H9 (cell line): ENCODE measurements at regions not wholly inside any gene's neighbourhood (a gene's known extent, or its start where the extent isn't known, plus 50 kb on each side); places are given as distances from the start of the nearest gene placed in this dataset.

Experiments used
- DNase-seq: peaks from one replicate; pipeline ENCODE4 v3.0.0-alpha.2; 2017
- H2AFZ ChIP-seq: one replicate; pipeline ENCODE4 v1.6.1; 2013; ENCODE audit warnings: mild to moderate bottlenecking, low read length, control low read depth, moderate library complexity
- H2AK5ac ChIP-seq: 2 replicates; pipeline ENCODE4 v1.6.1; 2013; ENCODE audit warnings: low read length, control low read depth, mixed read lengths; ENCODE audit not compliant: insufficient read length
- H2BK120ac ChIP-seq: one replicate; pipeline ENCODE4 v1.6.1; 2013; ENCODE audit warnings: low read depth, mild to moderate bottlenecking, low read length, control low read depth, inconsistent platforms; ENCODE audit not compliant: poor library complexity, severe bottlenecking
- H2BK12ac ChIP-seq: 2 replicates; pipeline ENCODE4 v1.6.1; 2013; ENCODE audit warnings: low read length, control low read depth, mixed read lengths, low read depth; ENCODE audit not compliant: insufficient read length
- H2BK15ac ChIP-seq: 2 replicates; pipeline ENCODE4 v1.6.1; 2013; ENCODE audit warnings: low read depth, low read length, control low read depth
- H2BK20ac ChIP-seq: one replicate; pipeline ENCODE4 v1.6.1; 2013; ENCODE audit warnings: low read depth, mild to moderate bottlenecking, low read length, control low read depth, inconsistent platforms; ENCODE audit not compliant: poor library complexity, severe bottlenecking
- H2BK5ac ChIP-seq: 2 replicates; pipeline ENCODE4 v1.6.1; 2013; ENCODE audit warnings: low read length, control low read depth, mixed read lengths; ENCODE audit not compliant: insufficient read length
- H3K14ac ChIP-seq: 2 replicates; pipeline ENCODE4 v1.6.1; 2013; ENCODE audit warnings: low read length, control low read depth; ENCODE audit not compliant: insufficient read depth
- H3K18ac ChIP-seq: 2 replicates; pipeline ENCODE4 v1.6.1; 2013; ENCODE audit warnings: low read depth, mild to moderate bottlenecking, mixed read lengths, low read length, control low read depth; ENCODE audit not compliant: insufficient read length
- H3K23ac ChIP-seq: 2 replicates; pipeline ENCODE4 v1.6.1; 2013; ENCODE audit warnings: low read length, control low read depth, mixed read lengths, low read depth; ENCODE audit not compliant: insufficient read length
- H3K23me2 ChIP-seq: 2 replicates; pipeline ENCODE4 v1.6.1; 2013; ENCODE audit warnings: low read depth, mild to moderate bottlenecking, mixed read lengths, low read length, control low read depth; ENCODE audit not compliant: insufficient read length, poor library complexity, severe bottlenecking
- H3K27ac ChIP-seq: 2 replicates; pipeline ENCODE4 v1.5.1; 2013; ENCODE audit warnings: low read length, control low read depth, mixed read lengths, low read depth; ENCODE audit not compliant: insufficient read length
- H3K27me3 ChIP-seq: 2 replicates; pipeline ENCODE4 v1.6.1; 2013; ENCODE audit warnings: low read length, control low read depth, inconsistent platforms; ENCODE audit not compliant: insufficient read depth
- H3K4ac ChIP-seq: 2 replicates; pipeline ENCODE4 v1.6.1; 2013; ENCODE audit warnings: low read depth, mild to moderate bottlenecking, control low read depth, inconsistent platforms, low read length, moderate library complexity
- H3K4me1 ChIP-seq: 2 replicates; pipeline ENCODE4 v1.6.1; 2013; ENCODE audit warnings: low read length, control low read depth, inconsistent platforms; ENCODE audit not compliant: insufficient read depth
- H3K4me2 ChIP-seq: 2 replicates; pipeline ENCODE4 v1.6.1; 2013; ENCODE audit warnings: low read length, control low read depth, mixed read lengths; ENCODE audit not compliant: insufficient read length, insufficient read depth
- H3K56ac ChIP-seq: 2 replicates; pipeline ENCODE4 v1.6.1; 2013; ENCODE audit warnings: low read depth, mild to moderate bottlenecking, mixed read lengths, low read length, control low read depth; ENCODE audit not compliant: insufficient read length
- H3K79me1 ChIP-seq: 2 replicates; pipeline ENCODE4 v1.6.1; 2013; ENCODE audit warnings: low read depth, mild to moderate bottlenecking, moderate library complexity, low read length, control low read depth, inconsistent platforms; ENCODE audit not compliant: insufficient read depth, poor library complexity, severe bottlenecking
- H3K79me2 ChIP-seq: 2 replicates; pipeline ENCODE4 v1.6.1; 2013; ENCODE audit warnings: low read length, control low read depth, inconsistent platforms; ENCODE audit not compliant: insufficient read depth
- H3K9ac ChIP-seq: 2 replicates; pipeline ENCODE4 v1.6.1; 2013; ENCODE audit warnings: low read length, control low read depth, mixed read lengths; ENCODE audit not compliant: insufficient read length; ENCODE audit errors: extremely low read depth
- H3K9me3 ChIP-seq: one replicate; pipeline ENCODE4 v1.6.1; 2013; ENCODE audit warnings: low read depth, low read length, inconsistent platforms; ENCODE audit not compliant: control insufficient read depth
- H3T11ph ChIP-seq: one replicate; pipeline ENCODE4 v1.6.1; 2013; ENCODE audit warnings: mild to moderate bottlenecking, low read length, control low read depth, inconsistent platforms
- H4K20me1 ChIP-seq: one replicate; pipeline ENCODE4 v1.6.1; 2013; ENCODE audit not compliant: control insufficient read depth, insufficient read length, insufficient read depth
- H4K5ac ChIP-seq: 2 replicates; pipeline ENCODE4 v1.6.1; 2013; ENCODE audit warnings: low read depth, mild to moderate bottlenecking, mixed read lengths, low read length, control low read depth; ENCODE audit not compliant: insufficient read length
- H4K8ac ChIP-seq: replicated peaks from 2 replicates; pipeline ENCODE4 v1.6.1; 2013; ENCODE audit warnings: low read length, control low read depth, mixed read lengths, low read depth; ENCODE audit not compliant: insufficient read length
- H4K91ac ChIP-seq: 2 replicates; pipeline ENCODE4 v1.6.1; 2013; ENCODE audit warnings: low read depth, mild to moderate bottlenecking, moderate library complexity, mixed read lengths, low read length, control low read depth; ENCODE audit not compliant: insufficient read length
- H3K27ac Mint-ChIP-seq, 3 experiments: 2 replicates in 2 of 3; 3 replicates in 1 of 3; pipeline ENCODE4 v1.8.0; 2020 to 2021; ENCODE audit warnings: mixed read lengths in 3 of 3, mild to moderate bottlenecking in 1 of 3, moderate library complexity in 1 of 3
- H3K27me3 Mint-ChIP-seq: 2 replicates; pipeline ENCODE4 v1.8.0; 2021; ENCODE audit warnings: low read depth, mild to moderate bottlenecking, moderate library complexity, mixed read lengths
- H3K36me3 Mint-ChIP-seq, 3 experiments: 2 replicates in 2 of 3; 3 replicates in 1 of 3; pipeline ENCODE4 v1.8.0; 2020 to 2021; ENCODE audit warnings: low read depth in 3 of 3, mixed read lengths in 3 of 3; ENCODE audit not compliant: insufficient read depth in 1 of 3
- H3K4me1 Mint-ChIP-seq, 2 experiments: 2 replicates each; pipeline ENCODE4 v1.8.0; 2020; ENCODE audit warnings: mixed read lengths in 2 of 2
- H3K4me3 Mint-ChIP-seq, 2 experiments: 2 replicates in 1 of 2; 3 replicates in 1 of 2; pipeline ENCODE4 v1.8.0; 2020 to 2021; ENCODE audit warnings: mild to moderate bottlenecking in 2 of 2, mixed read lengths in 2 of 2, moderate library complexity in 1 of 2
- H3K9me3 Mint-ChIP-seq, 2 experiments: 2 replicates in 1 of 2; 3 replicates in 1 of 2; pipeline ENCODE4 v1.8.0; 2020; ENCODE audit warnings: mild to moderate bottlenecking in 2 of 2, mixed read lengths in 2 of 2, moderate library complexity in 1 of 2
- CTCF ChIP-seq: fragments of 200-600 bp; sonication (generic); conservative IDR thresholded peaks from 3 replicates; pipeline ENCODE4 v1.8.0; 2021; ENCODE audit warnings: antibody characterized with exemption, mild to moderate bottlenecking
- WGBS: extraction: QIAGEN DNeasy Blood & Tissue Kit; methylation state at CpG from one replicate; pipeline ENCODE4 v1.1.7; 2013; ENCODE audit warnings: missing lambda C conversion rate, low lambda C conversion rate, mixed read lengths; ENCODE audit not compliant: insufficient read length; ENCODE audit errors: extremely low coverage; 5-methylcytosine and 5-hydroxymethylcytosine counted together

DNA sequence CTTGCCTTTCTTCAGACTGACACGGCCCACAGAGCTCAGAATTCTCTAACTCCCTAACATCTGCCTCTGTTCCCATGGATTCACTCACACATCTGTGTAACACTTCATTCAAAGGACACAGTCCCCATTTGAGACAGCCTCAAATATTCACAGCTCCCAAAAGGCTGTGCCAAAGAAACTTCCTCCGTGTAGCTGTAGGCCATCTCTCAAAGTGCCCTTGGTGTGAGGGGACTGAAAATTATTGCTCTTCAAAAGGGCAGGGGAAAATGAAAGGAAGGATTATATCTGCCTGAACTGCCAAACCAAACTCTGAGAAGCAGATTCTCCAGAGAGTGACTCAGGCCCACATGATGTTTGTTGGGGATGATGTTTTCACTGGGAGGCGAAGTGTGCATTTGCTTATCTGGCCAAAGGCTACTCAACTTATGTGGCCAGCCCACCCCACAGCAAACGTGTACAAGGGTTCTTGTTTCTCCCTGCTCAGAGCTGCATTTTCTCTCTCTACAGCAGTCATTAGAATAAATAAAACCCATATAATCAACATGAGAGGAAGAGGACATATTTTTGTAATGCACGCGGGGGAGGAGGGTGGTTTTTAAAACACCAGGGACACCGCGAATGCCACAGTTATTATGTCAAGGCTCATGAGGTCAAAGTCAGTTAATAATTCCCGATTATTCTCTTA lies 302.4 kb upstream of the NFE2L3 start:
- Histone ChIP-seq H3T11ph (no peak overlapping the region), H3K4me1 (no peaks in the 10 kb centered on the region), H2BK20ac (no peak overlapping the region), H4K20me1 (no peaks in the 10 kb centered on the region), H2BK12ac (no peak overlapping the region), H3K27me3 (peaks cover 18% of the 10 kb centered on the region), H3K9ac (no peak overlapping the region), H3K9me3 (no peaks in the 10 kb centered on the region), H2AK5ac (no peak overlapping the region), H4K5ac (no peak overlapping the region), H3K23me2 (peaks cover 10% of the 10 kb centered on the region), H2BK5ac (no peak overlapping the region), H3K14ac (no peak overlapping the region), H2BK120ac (no peak overlapping the region), H3K18ac (no peak overlapping the region), H2AFZ (no peak overlapping the region), H3K27ac (no peak overlapping the region), H3K79me2 (no peaks in the 10 kb centered on the region), H3K56ac (no peak overlapping the region), H2BK15ac (no peak overlapping the region), H4K91ac (no peak overlapping the region), H3K79me1 (no peaks in the 10 kb centered on the region), H3K4ac (no peak overlapping the region), H4K8ac (no peak overlapping the region), H3K4me2 (no peak overlapping the region), H3K23ac (no peak overlapping the region)
- peak overlapping the region in 1 of 3 experiments; percentile 9; a peak in 1 of 7 replicates for H3K27ac Mint-ChIP-seq
- peaks cover 38% of the 10 kb centered on the region for H3K27me3 Mint-ChIP-seq
- no peaks in the 10 kb centered on the region; a peak in 1 of 5 replicates for H3K9me3 Mint-ChIP-seq
- no CpG with 5 or more reads among the region's 9 CpGs for WGBS
- DNase-seq, result no peak
- no peaks in the 10 kb centered on the region; a peak in 1 of 7 replicates for H3K36me3 Mint-ChIP-seq
- TF ChIP-seq CTCF, result no peak
- H3K4me1 Mint-ChIP-seq, result peaks cover 16 to 21% of the 10 kb centered on the region in 2 experiments
- H3K4me3 Mint-ChIP-seq, result no peak overlapping the region
